ENCODE measurements at regions not wholly inside any gene's neighbourhood (a gene's known extent, or its start where the extent isn't known, plus 50 kb on each side); places are given as distances from the start of the nearest gene placed in this dataset.

DNA sequence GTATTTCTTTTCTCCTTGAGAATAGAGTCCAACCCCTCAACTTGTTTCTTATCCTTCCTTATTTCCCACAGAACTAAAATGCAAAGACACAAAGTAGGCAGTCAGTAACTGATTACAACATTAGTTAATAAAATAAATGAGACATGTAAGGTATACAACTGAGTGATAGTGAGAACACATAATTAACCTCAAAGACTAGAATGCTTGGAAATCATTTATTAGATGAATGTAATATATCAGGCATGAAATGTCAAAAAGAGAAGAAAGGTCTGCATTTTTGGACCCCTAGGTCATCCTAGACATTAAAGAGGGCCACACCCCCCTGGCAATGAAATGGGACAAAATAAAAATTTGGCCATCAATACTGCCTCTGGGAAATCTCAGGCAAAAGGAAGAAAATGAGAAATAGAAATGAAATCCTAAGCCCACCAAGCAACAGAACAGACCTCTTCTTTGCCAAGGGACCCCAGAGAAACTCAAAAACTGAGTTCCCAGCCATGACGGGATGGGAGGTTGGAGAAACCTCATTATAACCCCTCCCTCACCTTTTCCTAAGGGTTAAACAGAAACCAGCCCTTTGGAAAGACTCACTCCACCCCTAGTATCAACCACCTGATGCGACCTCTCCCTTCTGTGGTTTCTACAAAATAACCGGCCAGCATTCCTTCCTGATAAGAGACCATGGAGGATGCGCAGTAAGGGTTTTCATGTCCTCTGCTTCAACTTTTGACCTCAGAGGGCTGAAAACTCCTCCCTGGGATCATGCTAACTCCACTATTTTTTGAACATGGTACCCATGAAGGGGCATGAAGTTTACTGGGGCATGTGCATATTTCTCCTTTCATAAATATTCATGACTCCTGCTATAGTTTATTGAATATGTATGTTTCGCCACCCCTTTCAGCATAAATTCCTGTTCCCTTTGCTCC is 90.0 kb upstream of the EXOC1L start:
- H3K4me1 ChIP-seq (ENCODE audit: control insufficient read depth in 2 of 2, insufficient read depth in 2 of 2, low read length in 2 of 2) = peaks cover 0 to 6% of the 10 kb centered on the region in 2 donors
- no peaks in the 10 kb centered on the region for H3K9me3 ChIP-seq (ENCODE audit: control insufficient read depth in 2 of 2, low read length in 2 of 2)
- H3K27me3 ChIP-seq (ENCODE audit: control insufficient read depth in 2 of 2, insufficient read depth in 2 of 2, low read length in 2 of 2) = no peaks in the 10 kb centered on the region
- no peaks in the 10 kb centered on the region for H3K36me3 ChIP-seq (ENCODE audit: control insufficient read depth in 2 of 2, insufficient read depth in 2 of 2, low read length in 2 of 2)
- no peak overlapping the region for H3K4me3 ChIP-seq (ENCODE audit: low read length in 2 of 2)
- no peak overlapping the region for H3K27ac ChIP-seq (ENCODE audit: low read depth in 2 of 2, low read length in 2 of 2)
- H3K9ac ChIP-seq (ENCODE audit: low read depth in 1 of 2, low read length in 2 of 2) = no peak overlapping the region

DNA sequence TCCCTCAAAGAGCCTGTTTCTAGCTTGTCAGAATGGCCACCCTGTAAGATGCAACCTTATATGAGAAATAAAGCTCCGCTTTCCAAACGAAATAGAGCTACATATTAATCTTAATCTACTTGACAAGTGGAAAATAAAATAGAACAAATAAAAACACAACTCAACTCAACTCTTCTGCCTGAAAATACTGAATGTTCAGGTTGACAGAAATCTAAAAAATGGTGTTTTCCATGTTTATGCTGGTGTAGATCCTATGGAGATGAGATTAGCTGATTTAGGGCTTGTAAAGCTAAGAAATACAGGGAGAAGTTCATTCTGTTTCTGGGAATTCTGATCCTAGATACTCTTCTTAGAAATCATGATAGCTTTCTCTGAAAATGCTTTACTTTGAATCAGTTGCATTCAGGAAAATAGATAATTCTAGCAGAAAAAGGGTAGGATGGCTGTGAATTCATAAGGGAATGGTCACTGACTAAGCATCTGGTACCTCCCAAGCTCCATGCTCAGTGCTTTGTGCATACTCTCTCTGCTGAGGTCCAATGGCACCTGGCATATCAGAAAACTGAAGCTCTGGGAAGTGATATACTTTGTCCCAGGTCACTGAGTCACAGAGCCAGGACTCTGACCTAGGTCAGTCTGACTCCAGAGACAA is 89.2 kb upstream of the EXOC1L start:
- Histone ChIP-seq H3K9ac (ENCODE audit: low read depth in 1 of 2, low read length in 2 of 2) (no peak overlapping the region), H3K9me3 (ENCODE audit: control insufficient read depth in 2 of 2, low read length in 2 of 2) (no peaks in the 10 kb centered on the region), H3K27ac (ENCODE audit: low read depth in 2 of 2, low read length in 2 of 2) (no peak overlapping the region), H3K27me3 (ENCODE audit: control insufficient read depth in 2 of 2, insufficient read depth in 2 of 2, low read length in 2 of 2) (no peaks in the 10 kb centered on the region), H3K4me3 (ENCODE audit: low read length in 2 of 2) (no peak overlapping the region), H3K4me1 (ENCODE audit: control insufficient read depth in 2 of 2, insufficient read depth in 2 of 2, low read length in 2 of 2) (peaks cover 0 to 6% of the 10 kb centered on the region in 2 donors), H3K36me3 (ENCODE audit: control insufficient read depth in 2 of 2, insufficient read depth in 2 of 2, low read length in 2 of 2) (no peaks in the 10 kb centered on the region)

DNA sequence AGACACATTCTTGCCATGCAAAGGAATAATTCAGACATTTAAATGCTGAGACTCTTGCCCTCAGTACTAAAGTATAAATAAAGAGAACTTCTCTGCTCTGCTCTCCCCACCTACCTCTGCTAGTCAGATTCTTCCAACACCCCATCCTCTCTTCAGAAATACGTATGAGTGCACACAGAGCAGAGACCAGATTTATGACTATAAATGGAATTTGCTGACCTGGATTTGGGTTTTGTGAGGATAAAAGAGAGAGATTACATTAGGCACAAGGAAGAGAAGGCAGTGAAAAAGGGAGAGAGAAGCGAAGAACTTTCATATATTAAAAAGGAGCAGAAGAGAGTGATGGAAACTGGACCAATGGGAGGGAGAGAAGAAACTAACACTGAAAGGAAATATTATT is 87.6 kb upstream of the EXOC1L start:
- no peaks in the 10 kb centered on the region for H3K36me3 ChIP-seq (ENCODE audit: control insufficient read depth in 2 of 2, insufficient read depth in 2 of 2, low read length in 2 of 2)
- H3K9ac ChIP-seq (ENCODE audit: low read depth in 1 of 2, low read length in 2 of 2) = no peak overlapping the region
- no peak overlapping the region for H3K4me3 ChIP-seq (ENCODE audit: low read length in 2 of 2)
- no peaks in the 10 kb centered on the region for H3K27me3 ChIP-seq (ENCODE audit: control insufficient read depth in 2 of 2, insufficient read depth in 2 of 2, low read length in 2 of 2)
- no peak overlapping the region for H3K27ac ChIP-seq (ENCODE audit: low read depth in 2 of 2, low read length in 2 of 2)
- no peaks in the 10 kb centered on the region for H3K9me3 ChIP-seq (ENCODE audit: control insufficient read depth in 2 of 2, low read length in 2 of 2)
- peaks cover 0 to 6% of the 10 kb centered on the region in 2 donors for H3K4me1 ChIP-seq (ENCODE audit: control insufficient read depth in 2 of 2, insufficient read depth in 2 of 2, low read length in 2 of 2)

DNA sequence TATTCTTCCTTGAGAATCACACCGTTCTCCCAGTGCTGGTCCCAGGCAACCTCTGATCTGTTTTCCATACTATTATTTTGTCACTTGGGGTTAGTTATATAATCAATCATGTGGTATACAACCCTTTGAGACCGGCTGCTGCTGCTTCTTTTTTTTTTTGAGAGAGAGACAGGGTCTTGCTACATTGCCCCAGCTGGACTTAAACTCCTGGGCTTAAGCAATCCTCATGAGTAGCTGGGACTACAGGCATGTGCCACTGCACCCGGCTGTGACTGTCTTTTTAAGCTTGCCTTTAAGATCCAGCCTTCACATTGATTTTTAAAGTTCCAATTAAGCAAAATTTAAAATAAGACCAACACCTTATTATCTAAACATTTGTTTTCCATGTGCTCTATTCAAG is 86.7 kb upstream of the EXOC1L start:
- H3K36me3 ChIP-seq (ENCODE audit: control insufficient read depth in 2 of 2, insufficient read depth in 2 of 2, low read length in 2 of 2) = no peaks in the 10 kb centered on the region
- H3K9ac ChIP-seq (ENCODE audit: low read depth in 1 of 2, low read length in 2 of 2) = no peak overlapping the region
- no peaks in the 10 kb centered on the region for H3K9me3 ChIP-seq (ENCODE audit: control insufficient read depth in 2 of 2, low read length in 2 of 2)
- no peak overlapping the region for H3K27ac ChIP-seq (ENCODE audit: low read depth in 2 of 2, low read length in 2 of 2)
- no peaks in the 10 kb centered on the region for H3K27me3 ChIP-seq (ENCODE audit: control insufficient read depth in 2 of 2, insufficient read depth in 2 of 2, low read length in 2 of 2)
- no peak overlapping the region for H3K4me3 ChIP-seq (ENCODE audit: low read length in 2 of 2)
- peaks cover 0 to 6% of the 10 kb centered on the region in 2 donors for H3K4me1 ChIP-seq (ENCODE audit: control insufficient read depth in 2 of 2, insufficient read depth in 2 of 2, low read length in 2 of 2)

DNA sequence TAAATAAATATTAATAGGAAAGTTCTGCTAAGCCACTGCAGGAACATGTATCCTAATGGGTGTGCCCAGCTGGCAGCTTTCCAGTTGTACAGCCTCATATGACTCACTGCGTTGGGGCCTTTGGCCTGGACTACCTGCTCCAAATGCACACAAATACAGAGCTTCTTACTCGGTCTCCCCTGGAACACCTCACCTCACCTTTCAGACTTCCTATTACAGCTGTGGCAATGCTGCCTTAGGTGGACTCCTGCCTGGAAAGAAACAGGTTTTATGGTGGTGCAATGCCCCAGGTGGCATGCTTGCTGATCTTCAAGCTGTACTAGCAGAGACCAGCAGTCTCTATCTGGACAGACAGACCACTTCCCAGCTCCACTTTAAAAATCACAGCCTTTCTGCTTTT is 85.7 kb upstream of the EXOC1L start:
- Histone ChIP-seq H3K4me3 (ENCODE audit: low read length in 2 of 2) (no peak overlapping the region), H3K27ac (ENCODE audit: low read depth in 2 of 2, low read length in 2 of 2) (peak overlapping the region; percentile 62 to 66), H3K9me3 (ENCODE audit: control insufficient read depth in 2 of 2, low read length in 2 of 2) (no peaks in the 10 kb centered on the region), H3K4me1 (ENCODE audit: control insufficient read depth in 2 of 2, insufficient read depth in 2 of 2, low read length in 2 of 2) (peaks cover 0 to 6% of the 10 kb centered on the region in 2 donors), H3K27me3 (ENCODE audit: control insufficient read depth in 2 of 2, insufficient read depth in 2 of 2, low read length in 2 of 2) (no peaks in the 10 kb centered on the region), H3K36me3 (ENCODE audit: control insufficient read depth in 2 of 2, insufficient read depth in 2 of 2, low read length in 2 of 2) (no peaks in the 10 kb centered on the region), H3K9ac (ENCODE audit: low read depth in 1 of 2, low read length in 2 of 2) (peak overlapping the region in 1 of 2 donors; percentile 19)

DNA sequence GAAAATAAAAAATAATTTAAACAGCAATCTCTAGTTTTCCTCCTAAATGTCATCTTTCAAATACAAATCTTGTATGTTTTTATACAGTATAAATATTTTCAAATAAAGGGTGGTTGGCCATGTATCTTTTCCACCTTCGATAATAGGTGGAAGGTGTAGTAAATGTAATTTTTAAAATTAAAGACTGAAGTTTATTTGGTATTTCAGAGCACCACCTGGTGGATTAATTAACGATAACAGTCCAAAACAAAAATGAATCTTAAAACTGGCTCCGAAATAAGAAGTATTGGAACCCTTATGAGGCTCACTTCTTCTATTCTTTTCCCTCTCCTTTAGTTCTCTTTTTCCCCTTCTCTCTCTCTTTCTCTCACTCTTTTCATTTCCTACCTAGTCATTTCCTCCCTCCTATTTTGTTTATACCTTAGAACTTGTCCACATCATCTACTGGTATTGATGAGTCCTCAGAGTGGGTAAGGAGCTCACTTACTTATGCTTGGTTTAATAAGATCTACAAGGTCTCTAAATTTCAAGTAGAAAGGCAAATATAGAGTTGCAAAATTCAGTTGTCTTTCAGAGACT is 82.9 kb upstream of the EXOC1L start:
- no peaks in the 10 kb centered on the region for H3K27me3 ChIP-seq (ENCODE audit: control insufficient read depth in 2 of 2, insufficient read depth in 2 of 2, low read length in 2 of 2)
- no peaks in the 10 kb centered on the region for H3K36me3 ChIP-seq (ENCODE audit: control insufficient read depth in 2 of 2, insufficient read depth in 2 of 2, low read length in 2 of 2)
- no peak overlapping the region for H3K9ac ChIP-seq (ENCODE audit: low read depth in 1 of 2, low read length in 2 of 2)
- H3K4me3 ChIP-seq (ENCODE audit: low read length in 2 of 2) = no peak overlapping the region
- H3K9me3 ChIP-seq (ENCODE audit: control insufficient read depth in 2 of 2, low read length in 2 of 2) = no peaks in the 10 kb centered on the region
- H3K4me1 ChIP-seq (ENCODE audit: control insufficient read depth in 2 of 2, insufficient read depth in 2 of 2, low read length in 2 of 2) = peaks cover 0 to 6% of the 10 kb centered on the region in 2 donors
- no peak overlapping the region for H3K27ac ChIP-seq (ENCODE audit: low read depth in 2 of 2, low read length in 2 of 2)

DNA sequence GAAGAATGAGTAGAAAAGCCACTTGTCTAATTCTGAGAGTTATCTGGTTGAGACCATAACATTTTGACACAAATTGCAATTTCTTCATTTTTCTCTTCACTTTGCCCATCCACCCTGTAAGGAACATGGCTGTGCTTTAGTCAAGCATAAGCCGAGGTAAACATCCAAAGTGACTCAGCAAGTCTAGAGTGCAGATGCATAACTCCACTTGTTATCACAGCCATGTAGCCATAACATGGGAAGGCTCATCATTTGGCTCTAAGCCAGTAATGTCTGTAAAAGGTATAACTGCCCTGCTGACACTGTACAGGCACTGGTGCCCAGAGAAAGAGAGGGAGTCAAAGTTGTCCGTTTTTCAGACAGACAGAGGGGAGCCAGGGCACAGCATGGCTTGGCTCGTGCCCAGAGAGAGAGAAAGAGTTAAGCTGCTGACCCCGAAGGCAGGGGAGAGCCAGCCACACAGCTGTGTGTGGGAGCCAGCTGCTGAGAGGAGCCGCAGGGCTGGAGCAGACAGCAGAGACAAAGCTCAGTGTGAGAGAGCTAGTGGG is 76.9 kb upstream of the EXOC1L start:
- H3K27me3 ChIP-seq (ENCODE audit: control insufficient read depth in 2 of 2, insufficient read depth in 2 of 2, low read length in 2 of 2) = no peaks in the 10 kb centered on the region
- H3K9ac ChIP-seq (ENCODE audit: low read depth in 1 of 2, low read length in 2 of 2) = no peak overlapping the region
- no peaks in the 10 kb centered on the region for H3K4me1 ChIP-seq (ENCODE audit: control insufficient read depth in 2 of 2, insufficient read depth in 2 of 2, low read length in 2 of 2)
- no peaks in the 10 kb centered on the region for H3K9me3 ChIP-seq (ENCODE audit: control insufficient read depth in 2 of 2, low read length in 2 of 2)
- H3K36me3 ChIP-seq (ENCODE audit: control insufficient read depth in 2 of 2, insufficient read depth in 2 of 2, low read length in 2 of 2) = no peaks in the 10 kb centered on the region
- H3K4me3 ChIP-seq (ENCODE audit: low read length in 2 of 2) = no peak overlapping the region
- no peak overlapping the region for H3K27ac ChIP-seq (ENCODE audit: low read depth in 2 of 2, low read length in 2 of 2)

DNA sequence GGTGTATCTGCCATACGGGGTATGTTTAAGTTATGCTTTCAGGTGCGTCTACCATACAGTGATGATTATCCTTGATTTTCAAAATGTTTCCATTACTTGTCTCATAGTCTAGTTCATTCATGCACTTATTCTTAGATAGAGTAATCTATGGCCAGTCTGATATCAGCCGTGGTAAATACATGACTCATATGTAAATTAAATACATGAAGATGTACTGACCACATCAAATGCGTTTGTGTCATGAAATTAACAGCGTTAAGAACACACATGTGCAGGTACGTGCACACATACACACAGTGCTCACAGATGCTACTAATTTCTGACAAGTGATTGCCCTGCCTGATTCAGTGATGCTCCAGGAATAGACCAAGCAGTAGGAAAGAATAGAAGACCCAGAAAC is 75.2 kb upstream of the EXOC1L start:
- no peak overlapping the region for H3K4me3 ChIP-seq (ENCODE audit: low read length in 2 of 2)
- no peak overlapping the region for H3K27ac ChIP-seq (ENCODE audit: low read depth in 2 of 2, low read length in 2 of 2)
- no peaks in the 10 kb centered on the region for H3K36me3 ChIP-seq (ENCODE audit: control insufficient read depth in 2 of 2, insufficient read depth in 2 of 2, low read length in 2 of 2)
- H3K9ac ChIP-seq (ENCODE audit: low read depth in 1 of 2, low read length in 2 of 2) = no peak overlapping the region
- H3K9me3 ChIP-seq (ENCODE audit: control insufficient read depth in 2 of 2, low read length in 2 of 2) = no peaks in the 10 kb centered on the region
- no peaks in the 10 kb centered on the region for H3K27me3 ChIP-seq (ENCODE audit: control insufficient read depth in 2 of 2, insufficient read depth in 2 of 2, low read length in 2 of 2)
- H3K4me1 ChIP-seq (ENCODE audit: control insufficient read depth in 2 of 2, insufficient read depth in 2 of 2, low read length in 2 of 2) = no peaks in the 10 kb centered on the region

DNA sequence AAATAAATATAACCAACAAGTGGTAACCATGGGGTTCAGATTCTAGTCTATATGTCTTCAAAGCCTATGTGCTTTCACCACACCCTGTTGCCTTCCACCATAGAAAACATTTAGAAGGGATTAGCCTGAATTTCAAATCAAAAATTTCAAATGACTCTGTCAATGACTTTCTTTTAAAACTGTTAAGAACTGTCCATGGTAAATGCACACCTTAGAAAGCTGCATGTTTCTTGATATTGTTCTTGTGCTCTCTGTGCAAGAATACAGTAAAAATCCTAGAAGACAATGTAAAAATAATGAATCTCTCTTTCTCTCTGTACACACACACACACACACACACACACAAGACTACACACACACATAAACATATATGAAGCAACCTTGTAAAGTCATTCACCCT is 74.6 kb upstream of the EXOC1L start:
- Histone ChIP-seq H3K27ac (ENCODE audit: low read depth in 2 of 2, low read length in 2 of 2) (no peak overlapping the region), H3K36me3 (ENCODE audit: control insufficient read depth in 2 of 2, insufficient read depth in 2 of 2, low read length in 2 of 2) (no peaks in the 10 kb centered on the region), H3K9ac (ENCODE audit: low read depth in 1 of 2, low read length in 2 of 2) (no peak overlapping the region), H3K27me3 (ENCODE audit: control insufficient read depth in 2 of 2, insufficient read depth in 2 of 2, low read length in 2 of 2) (no peaks in the 10 kb centered on the region), H3K4me1 (ENCODE audit: control insufficient read depth in 2 of 2, insufficient read depth in 2 of 2, low read length in 2 of 2) (no peaks in the 10 kb centered on the region), H3K9me3 (ENCODE audit: control insufficient read depth in 2 of 2, low read length in 2 of 2) (no peaks in the 10 kb centered on the region), H3K4me3 (ENCODE audit: low read length in 2 of 2) (no peak overlapping the region)

DNA sequence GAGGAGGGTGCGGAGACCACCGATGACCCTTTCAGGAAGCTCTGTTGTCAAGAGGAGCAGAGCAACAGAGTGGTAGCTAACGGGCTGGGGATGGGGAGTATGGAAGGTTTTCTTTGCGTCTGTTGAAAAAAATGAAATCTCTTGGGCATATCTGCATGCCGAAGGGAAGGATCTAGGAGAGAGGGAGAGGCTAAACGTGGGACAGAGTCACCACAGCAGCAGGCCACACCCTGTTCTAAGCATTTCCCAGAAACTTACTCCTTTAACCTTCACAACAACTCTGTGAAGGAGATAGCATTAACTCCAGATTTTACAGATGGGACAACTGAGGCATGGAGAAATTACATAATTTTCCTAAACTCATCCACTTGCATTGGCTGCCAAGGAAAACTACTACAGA is 71.8 kb upstream of the EXOC1L start:
- H3K4me1 ChIP-seq (ENCODE audit: control insufficient read depth in 2 of 2, insufficient read depth in 2 of 2, low read length in 2 of 2) = no peaks in the 10 kb centered on the region
- no peak overlapping the region for H3K9ac ChIP-seq (ENCODE audit: low read depth in 1 of 2, low read length in 2 of 2)
- H3K27ac ChIP-seq (ENCODE audit: low read depth in 2 of 2, low read length in 2 of 2) = no peak overlapping the region
- no peaks in the 10 kb centered on the region for H3K27me3 ChIP-seq (ENCODE audit: control insufficient read depth in 2 of 2, insufficient read depth in 2 of 2, low read length in 2 of 2)
- no peak overlapping the region for H3K4me3 ChIP-seq (ENCODE audit: low read length in 2 of 2)
- no peaks in the 10 kb centered on the region for H3K36me3 ChIP-seq (ENCODE audit: control insufficient read depth in 2 of 2, insufficient read depth in 2 of 2, low read length in 2 of 2)
- H3K9me3 ChIP-seq (ENCODE audit: control insufficient read depth in 2 of 2, low read length in 2 of 2) = no peaks in the 10 kb centered on the region
